ENCODE measurements at regions not wholly inside any gene's neighbourhood (a gene's known extent, or its start where the extent isn't known, plus 50 kb on each side); places are given as distances from the start of the nearest gene placed in this dataset.
A peak's percentile ranks its signal among the peaks of the same experiment; 100 is the strongest.

DNA sequence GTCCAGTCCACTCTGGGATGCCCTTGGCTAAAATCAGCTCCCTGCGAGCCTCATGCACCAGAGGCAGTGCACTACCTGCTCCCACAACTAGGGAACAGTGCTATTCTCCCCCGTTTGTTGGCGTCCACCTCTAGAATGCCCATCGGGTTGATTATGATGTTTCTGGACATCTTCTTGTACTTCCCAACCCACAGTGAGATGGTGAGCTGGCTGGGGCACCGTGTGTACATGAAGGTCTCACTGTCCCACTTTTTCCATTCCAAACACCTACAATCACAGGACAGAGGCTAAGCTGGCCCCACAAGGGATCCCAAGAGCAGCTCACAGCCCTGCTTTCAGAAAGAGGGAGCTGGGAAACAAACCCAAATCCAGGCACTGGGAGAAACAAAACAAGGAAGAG, 126.2 kb upstream of the ZNF92 start (continued):
- TF ChIP-seq, protein P1, sequence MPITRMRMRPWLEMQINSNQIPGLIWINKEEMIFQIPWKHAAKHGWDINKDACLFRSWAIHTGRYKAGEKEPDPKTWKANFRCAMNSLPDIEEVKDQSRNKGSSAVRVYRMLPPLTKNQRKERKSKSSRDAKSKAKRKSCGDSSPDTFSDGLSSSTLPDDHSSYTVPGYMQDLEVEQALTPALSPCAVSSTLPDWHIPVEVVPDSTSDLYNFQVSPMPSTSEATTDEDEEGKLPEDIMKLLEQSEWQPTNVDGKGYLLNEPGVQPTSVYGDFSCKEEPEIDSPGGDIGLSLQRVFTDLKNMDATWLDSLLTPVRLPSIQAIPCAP (CRISPR knock-in tag; IDR thresholded peaks at IDR 0.05) = no peak
- TF ChIP-seq, protein P2, sequence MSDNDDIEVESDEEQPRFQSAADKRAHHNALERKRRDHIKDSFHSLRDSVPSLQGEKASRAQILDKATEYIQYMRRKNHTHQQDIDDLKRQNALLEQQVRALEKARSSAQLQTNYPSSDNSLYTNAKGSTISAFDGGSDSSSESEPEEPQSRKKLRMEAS (CRISPR knock-in tag; IDR thresholded peaks at IDR 0.05) = no peak
- TF ChIP-seq CREB1 (CRISPR knock-in tag; IDR thresholded peaks at IDR 0.05) = no peak

DNA sequence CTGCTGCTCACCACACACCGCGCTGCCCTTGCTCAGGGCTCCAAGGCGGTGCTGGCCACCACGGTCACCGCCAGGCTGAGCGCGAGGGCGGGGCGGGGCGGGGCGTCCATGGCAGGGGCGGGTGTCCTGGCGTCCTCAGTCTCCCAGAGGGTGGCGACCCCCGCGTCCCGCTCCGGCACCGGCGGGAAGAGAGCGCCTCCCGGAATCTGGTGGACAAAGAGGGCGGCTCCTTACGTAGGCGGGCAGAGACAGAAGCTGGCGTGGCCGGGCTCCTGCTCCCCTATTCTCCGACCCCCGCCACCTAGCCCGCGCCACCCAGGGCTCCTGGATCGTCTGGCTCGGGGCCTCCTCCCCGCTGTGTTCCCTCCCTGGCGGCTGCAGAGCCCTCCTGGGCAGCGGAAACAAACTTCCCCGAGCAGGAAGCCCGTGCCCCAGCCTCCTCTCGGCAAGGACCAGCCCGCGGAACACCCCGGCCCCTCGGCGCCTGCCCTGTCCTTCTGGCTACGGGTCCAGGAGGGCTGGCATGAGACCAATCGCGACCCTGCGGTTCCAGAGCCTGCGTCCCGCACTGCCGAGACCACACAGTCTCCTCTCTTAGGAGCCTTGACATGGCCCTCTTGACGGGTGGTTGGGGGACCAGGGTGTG, 133.8 kb upstream of the ZNF92 start:
- CTCF ChIA-PET = interaction anchor here (0.7 to 1.0 kb wide), 2 partner anchors 13 to 68 kb away, joined by 4 read pairs; no protein-coding TSS in a partner anchor
- H3K36me3 Mint-ChIP-seq = no peaks in the 10 kb centered on the region
- H3K4me1 Mint-ChIP-seq = peaks cover 17% of the 10 kb centered on the region
- H3K27ac Mint-ChIP-seq = no peak overlapping the region
- peaks cover 31% of the 10 kb centered on the region for H3K27me3 Mint-ChIP-seq (ENCODE audit: low read depth)
- ATAC-seq (peak; percentile 86), DNase-seq (ENCODE audit: low spot score) (peak; percentile 68)
- H3K9me3 Mint-ChIP-seq = no peaks in the 10 kb centered on the region
- TF ChIP-seq ELF4 (CRISPR knock-in tag; IDR thresholded peaks at IDR 0.05; ENCODE audit: low read depth) (0 out of 2 replicates have a peak, but pooled peaks have one; percentile 15), NFE2L1 (CRISPR knock-in tag; IDR thresholded peaks at IDR 0.05) (0 out of 2 replicates have a peak, but pooled peaks have one; percentile 45), ZNF423 (CRISPR knock-in tag; IDR thresholded peaks at IDR 0.05) (peak; percentile 90), TEAD4 (CRISPR knock-in tag; IDR thresholded peaks at IDR 0.05) (no peak), FOXK1 (CRISPR knock-in tag; IDR thresholded peaks at IDR 0.05) (peak; percentile 35; the same call in 1 of the 2 replicates)
- TF ChIP-seq, protein P3, sequence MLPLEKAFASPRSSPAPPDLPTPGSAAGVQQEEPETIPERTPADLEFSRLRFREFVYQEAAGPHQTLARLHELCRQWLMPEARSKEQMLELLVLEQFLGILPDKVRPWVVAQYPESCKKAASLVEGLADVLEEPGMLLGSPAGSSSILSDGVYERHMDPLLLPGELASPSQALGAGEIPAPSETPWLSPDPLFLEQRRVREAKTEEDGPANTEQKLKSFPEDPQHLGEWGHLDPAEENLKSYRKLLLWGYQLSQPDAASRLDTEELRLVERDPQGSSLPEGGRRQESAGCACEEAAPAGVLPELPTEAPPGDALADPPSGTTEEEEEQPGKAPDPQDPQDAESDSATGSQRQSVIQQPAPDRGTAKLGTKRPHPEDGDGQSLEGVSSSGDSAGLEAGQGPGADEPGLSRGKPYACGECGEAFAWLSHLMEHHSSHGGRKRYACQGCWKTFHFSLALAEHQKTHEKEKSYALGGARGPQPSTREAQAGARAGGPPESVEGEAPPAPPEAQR (CRISPR knock-in tag; IDR thresholded peaks at IDR 0.05) = no peak
- TF ChIP-seq, protein P4, sequence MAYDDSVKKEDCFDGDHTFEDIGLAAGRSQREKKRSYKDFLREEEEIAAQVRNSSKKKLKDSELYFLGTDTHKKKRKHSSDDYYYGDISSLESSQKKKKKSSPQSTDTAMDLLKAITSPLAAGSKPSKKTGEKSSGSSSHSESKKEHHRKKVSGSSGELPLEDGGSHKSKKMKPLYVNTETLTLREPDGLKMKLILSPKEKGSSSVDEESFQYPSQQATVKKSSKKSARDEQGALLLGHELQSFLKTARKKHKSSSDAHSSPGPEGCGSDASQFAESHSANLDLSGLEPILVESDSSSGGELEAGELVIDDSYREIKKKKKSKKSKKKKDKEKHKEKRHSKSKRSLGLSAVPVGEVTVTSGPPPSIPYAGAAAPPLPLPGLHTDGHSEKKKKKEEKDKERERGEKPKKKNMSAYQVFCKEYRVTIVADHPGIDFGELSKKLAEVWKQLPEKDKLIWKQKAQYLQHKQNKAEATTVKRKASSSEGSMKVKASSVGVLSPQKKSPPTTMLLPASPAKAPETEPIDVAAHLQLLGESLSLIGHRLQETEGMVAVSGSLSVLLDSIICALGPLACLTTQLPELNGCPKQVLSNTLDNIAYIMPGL (CRISPR knock-in tag; IDR thresholded peaks at IDR 0.05) = peak; percentile 58; the same call in 1 of the 2 replicates
- POLR2A ChIA-PET = no interaction called here
- peak overlapping the region; percentile 68 for H3K4me3 Mint-ChIP-seq

DNA sequence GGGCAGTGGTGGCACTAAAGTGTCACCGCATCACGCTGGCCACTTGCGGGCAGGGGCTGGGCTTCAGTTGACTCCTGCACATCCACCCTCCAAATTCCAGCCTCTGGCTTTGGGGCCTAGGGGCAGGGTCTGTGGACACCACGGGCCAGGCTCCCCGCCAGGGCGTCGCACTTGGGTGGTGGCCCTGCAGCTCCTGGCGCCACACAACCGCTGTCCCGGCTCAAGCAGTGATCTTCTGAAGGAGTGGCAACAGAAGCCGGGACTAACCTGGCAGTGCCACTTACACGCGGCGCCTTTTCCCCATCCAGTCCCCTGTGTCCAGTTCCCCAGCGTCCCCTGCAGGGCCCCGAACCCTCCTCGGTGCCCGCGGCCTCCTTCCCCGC, 134.3 kb upstream of the ZNF92 start:
- H3K36me3 Mint-ChIP-seq = no peaks in the 10 kb centered on the region
- H3K4me3 Mint-ChIP-seq = peak overlapping the region; percentile 68
- H3K27me3 Mint-ChIP-seq (ENCODE audit: low read depth) = peaks cover 31% of the 10 kb centered on the region
- ATAC-seq (no peak), DNase-seq (ENCODE audit: low spot score) (no peak)
- POLR2A ChIA-PET = no interaction called here
- CTCF ChIA-PET = interaction anchor here (0.6 to 1.0 kb wide), 2 partner anchors 9 to 13 kb away, joined by 3 to 4 read pairs; no protein-coding TSS in a partner anchor
- H3K4me1 Mint-ChIP-seq = peaks cover 20% of the 10 kb centered on the region
- H3K9me3 Mint-ChIP-seq = no peaks in the 10 kb centered on the region
- TF ChIP-seq, protein P2 (CRISPR knock-in tag; IDR thresholded peaks at IDR 0.05) = peak; percentile 35; the same call in 1 of the 2 replicates
- TF ChIP-seq, protein P5, sequence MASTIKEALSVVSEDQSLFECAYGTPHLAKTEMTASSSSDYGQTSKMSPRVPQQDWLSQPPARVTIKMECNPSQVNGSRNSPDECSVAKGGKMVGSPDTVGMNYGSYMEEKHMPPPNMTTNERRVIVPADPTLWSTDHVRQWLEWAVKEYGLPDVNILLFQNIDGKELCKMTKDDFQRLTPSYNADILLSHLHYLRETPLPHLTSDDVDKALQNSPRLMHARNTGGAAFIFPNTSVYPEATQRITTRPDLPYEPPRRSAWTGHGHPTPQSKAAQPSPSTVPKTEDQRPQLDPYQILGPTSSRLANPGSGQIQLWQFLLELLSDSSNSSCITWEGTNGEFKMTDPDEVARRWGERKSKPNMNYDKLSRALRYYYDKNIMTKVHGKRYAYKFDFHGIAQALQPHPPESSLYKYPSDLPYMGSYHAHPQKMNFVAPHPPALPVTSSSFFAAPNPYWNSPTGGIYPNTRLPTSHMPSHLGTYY (CRISPR knock-in tag; IDR thresholded peaks at IDR 0.05) = no peak
- no peak overlapping the region for H3K27ac Mint-ChIP-seq

DNA sequence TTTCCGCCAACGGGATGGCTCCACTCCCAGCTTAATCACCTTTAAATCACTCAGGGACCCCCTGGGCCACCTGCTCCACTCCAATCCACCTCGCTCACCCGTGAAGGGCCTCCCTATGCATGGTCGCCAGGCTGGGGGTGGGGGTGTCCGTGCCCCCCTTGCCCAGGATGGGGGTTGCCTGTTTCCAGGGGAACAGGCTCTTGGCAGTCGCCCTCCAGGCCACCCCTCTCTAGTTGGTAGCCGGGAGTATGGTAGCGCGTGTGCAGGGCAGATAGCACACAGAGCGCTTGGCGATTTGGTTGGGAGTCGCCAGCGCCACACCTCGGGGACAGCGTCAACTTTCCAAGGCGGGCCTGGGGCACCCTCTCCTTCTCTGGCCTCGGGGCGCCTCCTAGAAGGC, 134.9 kb upstream of the ZNF92 start:
- H3K36me3 Mint-ChIP-seq = no peaks in the 10 kb centered on the region
- H3K4me1 Mint-ChIP-seq = peaks cover 18% of the 10 kb centered on the region
- ChIA-PET POLR2A (no interaction called here), CTCF (interaction anchor here (0.6 to 1.0 kb wide), 2 partner anchors 10 to 14 kb away, joined by 3 to 4 read pairs; no protein-coding TSS in a partner anchor)
- no peak for DNase-seq (ENCODE audit: low spot score)
- peak overlapping the region; percentile 29; the same call in 1 of the 2 replicates for H3K4me3 Mint-ChIP-seq
- H3K27me3 Mint-ChIP-seq (ENCODE audit: low read depth) = peaks cover 31% of the 10 kb centered on the region
- no peak for ATAC-seq
- no peaks in the 10 kb centered on the region for H3K9me3 Mint-ChIP-seq
- H3K27ac Mint-ChIP-seq = no peak overlapping the region
- TF ChIP-seq, protein P6, sequence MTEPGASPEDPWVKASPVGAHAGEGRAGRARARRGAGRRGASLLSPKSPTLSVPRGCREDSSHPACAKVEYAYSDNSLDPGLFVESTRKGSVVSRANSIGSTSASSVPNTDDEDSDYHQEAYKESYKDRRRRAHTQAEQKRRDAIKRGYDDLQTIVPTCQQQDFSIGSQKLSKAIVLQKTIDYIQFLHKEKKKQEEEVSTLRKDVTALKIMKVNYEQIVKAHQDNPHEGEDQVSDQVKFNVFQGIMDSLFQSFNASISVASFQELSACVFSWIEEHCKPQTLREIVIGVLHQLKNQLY (CRISPR knock-in tag; IDR thresholded peaks at IDR 0.05) = no peak
- TF ChIP-seq, protein P3 (CRISPR knock-in tag; IDR thresholded peaks at IDR 0.05) = no peak
- TF ChIP-seq, protein P7, sequence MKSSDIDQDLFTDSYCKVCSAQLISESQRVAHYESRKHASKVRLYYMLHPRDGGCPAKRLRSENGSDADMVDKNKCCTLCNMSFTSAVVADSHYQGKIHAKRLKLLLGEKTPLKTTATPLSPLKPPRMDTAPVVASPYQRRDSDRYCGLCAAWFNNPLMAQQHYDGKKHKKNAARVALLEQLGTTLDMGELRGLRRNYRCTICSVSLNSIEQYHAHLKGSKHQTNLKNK (CRISPR knock-in tag; IDR thresholded peaks at IDR 0.05) = no peak
- TF ChIP-seq, protein P8, sequence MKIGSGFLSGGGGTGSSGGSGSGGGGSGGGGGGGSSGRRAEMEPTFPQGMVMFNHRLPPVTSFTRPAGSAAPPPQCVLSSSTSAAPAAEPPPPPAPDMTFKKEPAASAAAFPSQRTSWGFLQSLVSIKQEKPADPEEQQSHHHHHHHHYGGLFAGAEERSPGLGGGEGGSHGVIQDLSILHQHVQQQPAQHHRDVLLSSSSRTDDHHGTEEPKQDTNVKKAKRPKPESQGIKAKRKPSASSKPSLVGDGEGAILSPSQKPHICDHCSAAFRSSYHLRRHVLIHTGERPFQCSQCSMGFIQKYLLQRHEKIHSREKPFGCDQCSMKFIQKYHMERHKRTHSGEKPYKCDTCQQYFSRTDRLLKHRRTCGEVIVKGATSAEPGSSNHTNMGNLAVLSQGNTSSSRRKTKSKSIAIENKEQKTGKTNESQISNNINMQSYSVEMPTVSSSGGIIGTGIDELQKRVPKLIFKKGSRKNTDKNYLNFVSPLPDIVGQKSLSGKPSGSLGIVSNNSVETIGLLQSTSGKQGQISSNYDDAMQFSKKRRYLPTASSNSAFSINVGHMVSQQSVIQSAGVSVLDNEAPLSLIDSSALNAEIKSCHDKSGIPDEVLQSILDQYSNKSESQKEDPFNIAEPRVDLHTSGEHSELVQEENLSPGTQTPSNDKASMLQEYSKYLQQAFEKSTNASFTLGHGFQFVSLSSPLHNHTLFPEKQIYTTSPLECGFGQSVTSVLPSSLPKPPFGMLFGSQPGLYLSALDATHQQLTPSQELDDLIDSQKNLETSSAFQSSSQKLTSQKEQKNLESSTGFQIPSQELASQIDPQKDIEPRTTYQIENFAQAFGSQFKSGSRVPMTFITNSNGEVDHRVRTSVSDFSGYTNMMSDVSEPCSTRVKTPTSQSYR (CRISPR knock-in tag; IDR thresholded peaks at IDR 0.05) = no peak

All from WTC11 (cell line).